GM21381 (cell line): ENCODE measurements at regions not wholly inside any gene's neighbourhood (a gene's known extent, or its start where the extent isn't known, plus 50 kb on each side); places are given as distances from the start of the nearest gene placed in this dataset.
"Not testable (repeated sequence)": the region's sequence is repeated elsewhere in the genome, so short reads cannot be mapped to it uniquely, and the experiment has no call there.

Source experiments
- ATAC-seq: cut with Tn5 transposase; IDR thresholded peaks from one replicate; pipeline ENCODE4 v1.9.1; 2021; ENCODE audit warnings: mild to moderate bottlenecking, moderate library complexity; ENCODE audit not compliant: unreplicated experiment

- ATAC-seq, result no peak
Observed at GRCh38 chr16:87153326-87153725, 163.9 kb downstream of the C16orf95 start.

GRCh38 chr16:87155315-87155714 lies 161.9 kb downstream of the C16orf95 start:
- ATAC-seq, result not testable (repeated sequence)

GRCh38 chr16:87156195-87156594 lies 161.0 kb downstream of the C16orf95 start:
- no peak for ATAC-seq

- ATAC-seq, result no peak
Observed at GRCh38 chr16:87160234-87160636, 157.0 kb downstream of the C16orf95 start.

GRCh38 chr16:87160701-87161337 lies 156.4 kb downstream of the C16orf95 start:
- no peak for ATAC-seq

GRCh38 chr16:87161410-87161809 lies 155.8 kb downstream of the C16orf95 start:
- not testable (repeated sequence) for ATAC-seq

- ATAC-seq, result no peak
Observed at GRCh38 chr16:87161822-87162676, 155.1 kb downstream of the C16orf95 start.

- not testable (repeated sequence) for ATAC-seq
Observed at GRCh38 chr16:87162799-87163198, 154.4 kb downstream of the C16orf95 start.

GRCh38 chr16:87163637-87164036 lies 153.6 kb downstream of the C16orf95 start:
- ATAC-seq, result no peak

GRCh38 chr16:87165151-87165550 lies 152.0 kb downstream of the C16orf95 start:
- no peak for ATAC-seq

- ATAC-seq, result no peak
Observed at GRCh38 chr16:87165885-87166284, 151.3 kb downstream of the C16orf95 start.

- no peak for ATAC-seq
Observed at GRCh38 chr16:87166321-87166720, 150.9 kb downstream of the C16orf95 start.

GRCh38 chr16:87166934-87167333 lies 150.3 kb downstream of the C16orf95 start:
- ATAC-seq, result no peak

- ATAC-seq, result no peak
Observed at GRCh38 chr16:87169509-87169995, 147.6 kb downstream of the C16orf95 start.

- ATAC-seq, result no peak
Observed at GRCh38 chr16:87170310-87170709, 146.9 kb downstream of the C16orf95 start.

GRCh38 chr16:87171723-87172122 lies 145.5 kb downstream of the C16orf95 start:
- ATAC-seq, result no peak

- ATAC-seq, result no peak
Observed at GRCh38 chr16:87172632-87173031, 144.6 kb downstream of the C16orf95 start.

GRCh38 chr16:87173294-87173893 lies 143.8 kb downstream of the C16orf95 start:
- no peak for ATAC-seq

GRCh38 chr16:87174061-87174460 lies 143.1 kb downstream of the C16orf95 start:
- no peak for ATAC-seq

- ATAC-seq, result no peak
Observed at GRCh38 chr16:87176735-87177134, 140.5 kb downstream of the C16orf95 start.

- no peak for ATAC-seq
Observed at GRCh38 chr16:87177673-87178072, 139.5 kb downstream of the C16orf95 start.
